Stimulated activated CD4-positive, alpha-beta T cell treated with anti-CD3 and anti-CD28 coated beads, Interleukin-12 subunit alpha, Interleukin-12 subunit beta, amount 100 ng/mL, for 24 hours (primary cell): ENCODE measurements at regions not wholly inside any gene's neighbourhood (a gene's known extent, or its start where the extent isn't known, plus 50 kb on each side); places are given as distances from the start of the nearest gene placed in this dataset.
"Not testable (repeated sequence)": the region's sequence is repeated elsewhere in the genome, so short reads cannot be mapped to it uniquely, and the experiment has no call there.

Experiments
- DNase-seq, 2 experiments: peaks; one replicate each; pipeline ENCODE4 v3.0.0-alpha.2; 2020; ENCODE audit warnings: low read depth in 2 of 2

DNA sequence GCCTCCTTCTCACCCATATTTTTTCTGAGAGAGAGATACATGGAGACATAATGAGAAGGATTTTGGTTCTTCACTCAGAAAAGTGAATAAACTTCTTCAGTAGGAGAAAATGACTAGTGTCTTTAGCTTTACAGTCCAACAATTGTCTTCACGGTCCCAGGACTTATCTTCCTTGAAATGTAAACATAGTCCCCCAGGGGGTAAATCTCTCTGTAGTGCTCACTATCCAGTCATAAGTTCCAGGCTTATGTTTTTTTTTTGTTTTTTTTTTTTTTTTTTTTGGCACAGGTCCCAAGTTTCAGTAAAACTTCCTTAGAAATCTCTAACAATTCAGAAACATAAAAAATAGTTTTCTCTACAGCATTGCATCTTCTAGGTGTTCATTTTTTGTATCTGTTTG is 890.2 kb upstream of the B3GALT2 start:
- no peak for DNase-seq

DNA sequence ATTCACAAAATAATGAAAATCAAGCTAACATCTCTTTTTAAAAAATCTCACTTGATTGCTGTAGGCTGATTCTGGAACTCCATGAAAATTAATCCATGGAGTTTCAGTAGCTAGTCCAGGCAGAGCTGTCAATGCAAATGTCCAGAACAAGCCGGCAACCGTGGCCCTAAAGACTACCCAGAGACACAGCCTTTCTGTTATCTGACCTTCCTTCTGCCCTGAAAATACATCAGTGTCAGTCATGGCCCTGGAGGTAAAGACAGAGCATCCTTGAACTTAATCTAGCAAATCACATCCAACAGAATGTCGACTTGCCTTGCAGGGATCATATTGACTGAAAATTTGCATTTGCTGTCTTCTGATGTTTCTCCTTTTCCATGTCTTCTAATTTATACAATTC is 887.4 kb upstream of the B3GALT2 start:
- DNase-seq, result no peak

DNA sequence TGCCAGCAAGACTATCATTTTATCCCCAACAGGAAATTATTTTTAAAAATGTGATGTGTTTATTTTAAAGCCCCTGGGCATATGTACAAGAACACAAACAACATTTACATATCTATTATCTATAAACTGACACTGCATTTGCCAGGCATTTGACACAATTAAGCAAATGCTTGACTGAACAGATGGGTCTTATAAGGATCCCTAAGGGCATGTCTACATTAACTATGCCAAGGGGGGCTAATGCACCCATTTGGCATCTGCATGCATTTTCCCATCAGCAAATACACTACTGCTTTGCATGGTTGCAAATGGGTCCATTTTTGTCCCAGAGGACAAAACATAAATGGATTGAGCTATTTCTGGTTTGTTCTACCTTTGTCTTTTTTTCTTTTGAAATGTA is 884.8 kb upstream of the B3GALT2 start:
- no peak for DNase-seq

DNA sequence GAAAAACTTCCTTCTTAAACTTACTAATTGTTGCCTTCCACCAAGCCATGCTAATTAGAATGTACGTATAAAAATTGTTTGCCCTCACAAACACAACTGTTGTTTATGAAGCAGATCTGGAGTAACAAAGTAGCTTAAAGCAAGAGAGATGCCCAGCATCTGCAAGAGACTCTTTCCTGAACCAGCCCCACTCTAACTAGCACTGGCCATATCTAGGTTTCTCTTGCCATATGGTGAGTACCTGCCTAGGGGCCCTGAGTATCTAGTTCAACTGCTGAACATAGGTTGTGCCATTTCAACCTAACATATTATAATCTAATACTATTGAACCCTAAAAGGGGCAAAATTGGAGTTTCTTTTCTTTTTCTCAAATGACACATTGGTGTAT is 883.4 kb upstream of the B3GALT2 start:
- no peak for DNase-seq

DNA sequence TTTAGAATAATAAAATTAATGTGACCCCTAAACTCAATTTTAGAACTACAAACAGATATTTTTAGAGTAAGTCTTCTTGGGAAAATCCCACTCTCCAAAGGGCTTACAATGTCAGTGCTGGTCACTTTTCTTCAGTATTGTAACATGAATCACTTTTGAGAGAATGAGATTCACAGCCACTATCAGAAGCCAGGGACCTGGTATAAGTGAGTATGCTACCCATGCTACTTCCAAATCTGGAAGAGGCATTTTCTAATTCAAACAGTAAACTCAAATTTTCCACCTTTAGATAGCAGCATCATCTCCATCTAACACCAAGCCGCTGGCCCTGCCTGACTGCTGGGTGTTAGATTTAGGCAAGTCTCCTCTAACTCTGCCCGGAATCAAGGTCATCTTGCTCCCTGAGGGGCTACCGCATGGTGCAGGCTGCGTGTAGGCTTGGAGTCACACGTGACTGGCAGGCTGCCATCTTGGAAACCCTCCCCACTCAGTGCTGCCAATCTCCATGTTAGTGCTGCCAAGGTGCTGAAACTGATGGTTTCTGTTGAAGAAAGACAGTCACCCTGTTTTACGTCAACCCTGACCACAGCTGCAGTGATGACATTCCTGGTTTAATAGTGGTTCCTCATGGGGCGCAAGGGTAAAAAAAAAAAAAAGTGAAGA is 882.9 kb upstream of the B3GALT2 start:
- no peak for DNase-seq

DNA sequence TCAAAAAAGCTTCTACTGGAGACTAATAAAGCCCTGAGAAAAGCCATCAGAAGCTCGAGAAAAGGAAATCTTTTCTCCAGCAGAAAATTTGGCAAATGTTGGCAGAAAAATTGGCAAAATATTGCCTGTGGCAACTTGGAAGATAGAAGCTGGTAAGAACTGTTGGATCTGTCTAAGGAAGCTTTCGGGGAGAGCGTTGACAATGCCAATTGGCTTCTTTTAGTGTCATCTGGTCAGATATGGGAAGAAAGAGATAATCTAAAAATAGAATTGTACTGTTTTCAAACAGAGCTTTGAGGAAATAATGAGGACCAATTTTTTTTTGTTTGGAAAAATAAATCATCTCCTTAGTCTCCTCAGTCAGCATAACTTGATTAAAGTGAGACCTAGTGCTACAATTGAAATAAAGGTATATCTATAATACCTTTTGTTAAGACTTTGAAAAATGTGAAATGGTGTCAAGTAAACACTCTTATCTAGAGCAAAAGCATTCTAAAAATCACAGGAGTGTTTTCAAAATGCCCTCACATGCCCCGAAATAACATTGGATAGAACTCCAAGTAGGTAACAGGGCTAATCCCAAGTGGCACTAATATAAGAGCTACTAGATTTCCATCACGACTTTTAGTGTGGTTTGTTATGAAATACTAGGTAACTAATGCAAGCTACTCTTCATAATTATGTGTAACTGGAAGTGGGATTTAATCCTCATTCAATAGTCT is 882.2 kb upstream of the B3GALT2 start:
- no peak for DNase-seq

DNA sequence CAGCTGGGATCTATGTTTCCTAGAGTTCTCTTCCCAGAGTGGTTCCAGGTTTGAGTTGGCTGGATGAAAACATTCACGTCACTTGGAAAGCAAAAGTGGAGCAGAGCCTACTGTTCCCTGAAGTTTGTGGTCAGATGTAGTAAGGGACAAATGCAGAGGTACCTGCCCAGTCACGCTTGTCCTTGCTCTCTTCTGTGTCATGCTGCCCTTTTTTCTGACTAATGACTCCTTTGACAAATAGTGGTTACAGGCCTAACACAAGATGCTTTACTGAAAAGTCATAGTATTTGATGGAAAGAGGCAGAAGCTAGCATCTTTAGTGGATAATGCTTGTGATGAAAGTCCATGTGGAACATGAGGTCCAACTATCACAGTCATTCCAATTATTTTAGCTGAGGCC is 881.4 kb upstream of the B3GALT2 start:
- DNase-seq, result no peak

DNA sequence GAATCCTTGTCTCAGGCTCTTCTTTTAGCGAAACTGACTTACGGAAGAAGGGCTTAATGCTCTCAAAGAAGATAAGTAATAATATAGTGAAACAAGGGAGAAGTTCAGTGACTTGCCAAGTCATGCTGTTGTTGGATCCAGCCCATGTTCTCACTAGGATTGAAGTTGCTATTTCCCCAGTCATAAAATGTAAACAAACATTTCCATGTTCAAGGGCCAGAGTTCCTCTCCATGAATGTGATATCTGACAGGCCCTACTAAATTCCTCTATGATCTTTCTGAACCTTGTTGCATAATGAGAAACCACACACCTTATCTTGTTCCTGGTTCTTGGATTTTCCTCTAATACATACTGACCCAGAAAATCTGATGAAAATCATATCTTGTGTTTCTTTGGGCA is 876.5 kb upstream of the B3GALT2 start:
- no peak for DNase-seq

DNA sequence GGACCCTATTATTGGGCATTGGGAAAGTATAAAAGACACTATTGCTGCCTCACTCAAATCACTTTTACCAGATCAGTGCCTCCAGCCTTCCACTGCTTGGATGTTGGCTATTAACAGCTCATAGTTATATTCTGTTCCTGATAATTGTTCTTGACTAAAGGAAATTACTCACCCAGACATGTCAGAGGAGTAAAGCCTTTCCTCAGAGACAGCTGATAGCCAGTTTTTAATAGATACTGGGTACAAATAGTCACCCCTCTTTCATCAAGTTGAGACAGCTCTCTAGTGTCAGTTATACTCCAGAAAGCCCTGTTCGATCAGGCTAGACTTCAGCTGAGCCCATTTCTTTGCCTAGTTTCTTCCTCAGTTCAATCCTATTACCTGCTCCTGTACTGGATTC is 876.1 kb upstream of the B3GALT2 start:
- no peak for DNase-seq

DNA sequence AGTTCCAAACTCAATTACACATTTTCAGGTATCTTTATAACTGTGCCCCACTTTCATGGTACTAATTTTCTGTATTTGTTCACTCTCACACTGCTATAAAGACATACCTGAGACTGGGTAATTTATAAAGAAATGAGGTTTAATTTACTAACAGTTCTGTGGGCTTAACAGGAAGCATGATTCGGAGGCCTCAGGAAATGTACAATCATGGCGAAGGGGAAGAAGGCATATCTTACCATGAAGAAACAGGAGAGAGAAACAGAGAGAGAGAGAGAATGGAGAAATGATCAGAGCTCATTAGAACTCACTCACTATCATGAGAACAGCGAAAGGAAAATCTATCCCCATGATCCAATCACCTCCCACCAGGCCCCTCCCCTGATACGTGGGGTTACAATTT is 874.1 kb upstream of the B3GALT2 start:
- no peak for DNase-seq

DNA sequence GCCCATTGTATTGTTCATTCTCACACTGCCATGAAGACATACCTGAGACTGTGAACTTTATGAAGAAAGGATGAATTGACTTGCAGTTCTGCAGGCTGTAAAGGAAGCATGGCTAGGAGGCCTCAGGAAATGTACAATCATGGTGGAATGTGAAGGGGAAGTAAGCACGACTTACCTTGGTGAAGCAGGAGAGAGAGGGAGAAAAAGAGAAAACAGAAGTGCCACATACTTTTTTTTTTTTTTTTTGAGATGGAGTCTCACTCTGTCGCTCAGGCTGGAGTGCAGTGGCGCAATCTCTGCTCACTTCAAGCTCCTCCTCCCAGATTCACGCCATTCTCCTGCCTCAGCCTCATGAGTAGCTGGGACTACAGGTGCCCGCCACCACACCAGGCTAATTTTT is 871.9 kb upstream of the B3GALT2 start:
- not testable (repeated sequence) for DNase-seq

DNA sequence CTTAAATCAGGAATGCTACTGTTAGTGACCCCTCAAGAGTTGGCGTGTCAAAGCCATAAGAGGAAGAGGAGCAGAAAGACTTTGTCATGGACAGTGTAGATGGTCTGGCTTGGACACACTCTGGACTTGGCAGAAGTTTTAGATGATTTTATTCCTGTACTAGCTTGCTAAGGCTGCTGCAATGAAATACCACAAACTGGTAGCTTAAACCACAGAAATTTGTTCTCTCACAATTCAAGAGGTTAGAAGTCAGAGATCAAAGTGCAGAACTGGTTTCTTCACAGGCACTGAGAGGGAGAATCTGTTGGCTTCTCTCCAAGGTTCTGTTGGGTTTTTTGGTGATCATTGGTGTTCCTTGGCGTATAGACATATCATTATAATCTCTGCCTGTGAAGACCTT is 869.8 kb upstream of the B3GALT2 start:
- no peak for DNase-seq

DNA sequence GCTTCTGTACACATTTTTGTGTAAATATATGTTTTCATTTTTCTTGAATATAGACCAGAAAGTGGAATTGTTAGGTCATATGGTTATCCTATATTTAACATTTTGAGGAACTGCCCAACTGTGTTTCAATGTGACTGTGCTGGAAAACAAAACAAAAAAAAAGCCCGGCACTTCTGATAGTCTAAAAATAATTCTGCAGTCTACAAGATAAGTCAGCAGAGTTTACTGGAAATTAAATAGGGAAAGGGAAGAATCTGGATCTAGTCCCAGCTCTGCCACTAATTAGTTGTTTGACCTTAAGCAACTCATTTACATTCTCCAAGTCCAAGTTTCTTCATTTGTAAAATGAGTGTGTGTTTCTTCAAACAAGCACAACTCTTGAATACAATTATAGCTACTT is 869.1 kb upstream of the B3GALT2 start:
- DNase-seq, result no peak

DNA sequence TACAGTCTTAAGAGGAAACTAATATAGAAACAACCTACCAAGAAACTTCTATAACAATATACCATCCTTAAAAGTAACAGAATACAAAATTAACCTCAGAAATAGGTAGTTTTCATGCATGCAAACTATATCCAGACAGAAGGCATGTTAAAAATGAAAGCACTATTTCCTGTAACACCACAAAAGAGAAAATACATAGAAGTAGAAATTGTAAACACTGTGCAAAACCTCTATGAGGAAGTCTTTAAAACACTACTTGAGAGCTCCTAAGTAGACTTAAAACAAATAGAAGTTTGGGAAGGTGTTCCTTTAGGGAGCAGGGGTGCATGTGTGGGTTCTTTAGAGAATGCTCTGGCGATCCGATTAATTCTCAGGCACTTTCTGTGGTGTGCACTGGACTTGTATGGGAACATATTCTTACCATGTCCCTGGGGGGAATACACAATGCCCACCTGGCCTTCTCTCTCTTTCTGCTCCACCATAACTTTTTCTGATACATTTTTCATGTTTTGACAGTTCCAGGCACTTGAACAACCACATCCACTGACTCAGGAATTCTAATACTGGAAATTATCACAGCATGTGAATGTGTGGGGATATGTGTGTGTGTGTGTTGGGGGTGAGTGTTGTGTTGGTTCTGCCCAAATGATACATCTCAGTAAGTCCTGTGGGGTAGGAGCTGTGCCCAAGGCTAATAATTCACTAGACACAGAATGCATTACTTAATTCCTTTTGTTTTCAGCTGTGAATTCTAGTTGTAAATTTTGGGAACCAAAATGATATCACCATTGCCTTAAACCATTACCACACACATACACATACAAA is 866.3 kb upstream of the B3GALT2 start:
- no peak for DNase-seq

DNA sequence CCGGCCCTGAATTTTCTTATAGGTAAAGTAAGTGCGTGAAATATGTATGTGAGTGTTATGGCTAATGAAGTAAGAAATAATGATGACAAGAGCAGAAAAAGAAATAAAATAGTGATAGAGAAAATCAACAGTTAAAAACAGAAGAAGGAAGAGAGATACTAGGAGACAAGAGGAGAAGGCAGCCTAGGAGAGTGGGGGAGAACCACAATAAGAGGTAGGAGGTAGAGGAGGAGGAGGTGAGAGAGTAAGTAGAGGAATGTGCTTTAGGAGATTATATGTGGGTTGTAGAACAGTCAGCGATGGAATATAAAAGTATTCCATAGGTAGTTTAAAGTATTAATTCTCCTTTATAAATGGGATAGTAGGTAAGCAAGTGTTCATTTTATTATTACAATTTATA is 861.5 kb upstream of the B3GALT2 start:
- no peak for DNase-seq

DNA sequence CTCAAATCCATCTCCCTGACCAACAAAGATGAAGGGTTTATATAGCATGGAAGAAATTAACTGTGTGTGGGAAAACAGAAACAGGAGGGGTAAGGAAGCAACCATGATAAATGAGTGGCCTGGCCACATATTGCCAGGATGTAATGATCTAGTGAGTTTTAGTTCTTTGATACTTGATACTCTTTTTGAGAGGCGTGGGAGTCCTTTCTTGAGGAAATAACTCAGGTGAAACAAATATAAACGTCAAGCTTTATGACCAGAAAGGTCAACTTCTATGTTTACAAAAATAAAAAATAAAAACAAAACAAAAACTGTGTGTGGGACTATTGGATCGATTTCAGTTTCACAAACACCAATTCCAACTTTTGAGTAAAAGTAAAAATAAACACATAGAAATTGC is 860.8 kb upstream of the B3GALT2 start:
- no peak for DNase-seq

DNA sequence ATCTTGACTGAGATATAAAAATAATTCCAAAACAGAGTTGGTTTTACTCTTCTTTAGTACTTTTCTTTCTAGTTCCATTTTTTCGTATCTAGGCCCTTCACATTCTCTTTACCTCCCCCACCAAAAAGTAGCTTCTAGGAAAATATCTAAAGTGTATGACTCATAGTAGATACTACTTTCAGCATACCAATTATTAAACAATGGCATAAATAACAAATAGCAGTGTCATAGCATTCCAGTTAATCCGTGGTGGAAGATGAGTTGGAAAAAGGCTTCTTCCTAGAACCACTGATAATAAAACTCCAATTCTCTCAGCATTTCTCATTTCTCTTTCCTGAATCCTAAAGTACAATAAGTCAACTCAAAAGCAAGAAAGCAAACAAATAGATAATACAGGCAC is 859.0 kb upstream of the B3GALT2 start:
- DNase-seq, result no peak

DNA sequence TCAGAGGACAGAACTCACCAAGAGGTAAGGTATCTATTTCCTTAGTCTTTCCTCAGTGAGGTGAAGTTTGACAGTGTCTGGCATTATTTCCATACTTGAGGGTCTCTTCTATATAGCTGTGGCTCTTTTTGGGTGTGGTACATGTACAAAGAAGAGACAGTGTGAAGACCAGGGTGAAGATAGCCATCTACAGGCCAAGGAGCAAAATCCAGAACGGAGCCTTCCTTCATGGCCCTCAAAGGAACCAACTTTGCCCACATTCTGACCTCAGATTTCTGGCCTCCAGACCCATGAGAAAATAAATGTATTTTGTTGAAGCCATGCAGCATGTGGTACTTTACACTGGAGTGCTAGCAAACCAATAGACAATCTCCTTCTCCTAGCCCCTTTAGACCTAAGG is 858.5 kb upstream of the B3GALT2 start:
- no peak for DNase-seq

DNA sequence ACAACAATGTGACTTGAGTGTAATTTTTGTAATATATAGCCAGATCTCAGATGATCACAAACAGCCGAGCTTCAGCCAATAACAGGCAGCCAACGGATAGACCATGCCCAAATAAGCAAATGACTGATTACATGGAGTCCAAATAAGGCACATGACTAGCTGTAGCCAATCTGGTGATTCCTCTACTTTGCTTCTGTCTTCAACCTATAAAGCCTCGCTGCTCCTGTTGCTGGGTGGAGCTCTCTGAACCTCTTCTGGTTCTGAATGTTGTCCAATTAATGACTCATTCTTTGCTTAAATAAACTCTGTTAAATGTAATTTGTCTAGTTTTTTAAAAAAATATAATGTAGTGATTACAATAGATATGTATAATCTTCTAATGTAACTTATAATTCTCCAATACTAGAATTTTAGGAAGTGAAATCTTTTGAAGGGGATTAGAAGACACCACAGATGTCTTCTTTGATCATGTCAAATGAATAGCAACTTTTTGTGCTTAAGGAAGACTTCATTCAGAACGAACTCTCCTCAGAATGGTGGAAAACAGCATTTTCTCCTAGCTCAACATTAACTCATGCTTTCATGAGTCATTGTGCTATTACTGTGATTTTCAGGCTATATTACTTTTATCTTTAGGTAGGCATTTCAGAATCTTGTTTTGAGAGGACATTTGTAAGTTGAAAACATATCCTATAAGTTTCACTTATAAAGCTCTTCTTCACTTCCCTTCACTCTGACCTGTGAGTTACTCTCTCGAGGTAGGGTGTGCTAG is 857.8 kb upstream of the B3GALT2 start:
- DNase-seq, result no peak

DNA sequence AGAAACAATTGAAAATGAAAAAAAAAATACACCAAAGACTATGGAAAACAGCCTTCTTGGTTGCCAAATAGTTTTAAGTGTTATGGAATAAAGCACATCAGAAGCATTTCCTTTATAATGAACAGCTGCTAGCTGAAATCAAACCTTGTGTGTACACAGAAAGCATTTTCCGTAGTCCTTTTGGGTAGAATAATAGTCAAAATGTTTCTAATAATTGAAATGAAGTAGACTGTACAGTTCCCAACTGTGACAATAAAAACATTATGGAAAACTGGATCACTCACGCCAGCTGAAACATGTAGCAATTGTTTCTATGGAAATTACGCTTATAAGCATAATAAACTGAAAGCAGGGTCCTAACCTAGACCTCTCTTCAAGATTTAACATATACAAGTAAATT is 856.3 kb upstream of the B3GALT2 start:
- no peak for DNase-seq

DNA sequence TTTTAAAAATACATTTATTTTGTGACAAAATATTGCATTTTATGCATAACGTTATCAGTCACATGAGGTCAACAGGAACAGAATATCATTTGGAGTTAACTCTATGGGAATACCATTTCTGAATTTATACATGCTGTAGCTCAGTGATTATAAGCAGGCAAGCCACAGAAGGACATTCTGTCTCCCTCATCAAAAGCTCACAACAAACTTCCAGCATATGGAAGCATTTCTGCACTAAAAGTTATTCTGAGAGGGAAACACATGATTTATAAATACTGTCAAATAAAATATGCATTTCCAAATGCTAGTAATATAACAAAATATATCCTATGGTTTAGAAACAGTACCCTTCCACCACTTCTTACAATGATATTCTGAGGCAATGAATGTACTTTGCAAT is 854.1 kb upstream of the B3GALT2 start:
- no peak for DNase-seq

DNA sequence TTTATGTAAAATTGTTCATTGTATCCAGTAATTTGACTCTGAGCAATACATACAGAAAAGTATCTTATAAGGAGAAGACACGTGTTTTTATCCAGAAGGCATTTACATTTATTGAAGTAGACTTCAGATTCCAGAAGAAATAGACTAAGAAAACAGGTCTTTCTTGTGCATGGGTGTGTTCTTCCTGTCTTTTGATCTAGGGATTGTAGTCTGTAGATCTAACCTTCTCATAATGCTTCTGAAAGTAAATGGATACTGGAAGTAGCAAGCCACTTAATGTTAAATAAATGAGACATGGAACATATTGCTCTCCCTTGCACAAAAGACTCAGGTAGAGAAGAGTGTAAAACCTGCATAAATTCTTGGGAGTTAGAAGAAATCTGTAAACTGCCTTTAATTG is 853.2 kb upstream of the B3GALT2 start:
- DNase-seq, result no peak
